Small intestine (tissue), 7 donors: ENCODE measurements at regions not wholly inside any gene's neighbourhood (a gene's known extent, or its start where the extent isn't known, plus 50 kb on each side); places are given as distances from the start of the nearest gene placed in this dataset.

Source experiments
- DNase-seq, 2 donors: peaks; one replicate each; pipeline versions ENCODE4 v3.0.0 to v3.0.0-alpha.2; 2013
- FAIRE-seq: peaks from 2 replicates; lab custom pipeline; 2012; peaks lifted over from hg19 to GRCh38; lab: Jason Lieb, UNC
- H3K27ac ChIP-seq, 3 donors: one replicate each; pipeline ENCODE4 v1.5.1; 2013; ENCODE audit warnings: low read length in 2 of 3, mild to moderate bottlenecking in 2 of 3, control low read depth in 1 of 3, inconsistent platforms in 1 of 3, low read depth in 1 of 3, moderate library complexity in 1 of 3
- H3K27me3 ChIP-seq, 3 donors: one replicate each; pipeline ENCODE4 v1.6.1; 2013; ENCODE audit warnings: low read length in 3 of 3, inconsistent platforms in 1 of 3; ENCODE audit not compliant: control insufficient read depth in 3 of 3, insufficient read depth in 3 of 3
- H3K36me3 ChIP-seq, 3 donors: one replicate each; pipeline ENCODE4 v1.6.1; 2013; ENCODE audit warnings: low read length in 3 of 3, inconsistent platforms in 1 of 3, low read depth in 1 of 3, mild to moderate bottlenecking in 1 of 3, moderate library complexity in 1 of 3; ENCODE audit not compliant: control insufficient read depth in 3 of 3, insufficient read depth in 2 of 3
- H3K4me1 ChIP-seq, 3 donors: one replicate each; pipeline ENCODE4 v1.6.1; 2013; ENCODE audit warnings: low read length in 2 of 3, inconsistent platforms in 1 of 3, low read depth in 1 of 3, mild to moderate bottlenecking in 1 of 3, moderate library complexity in 1 of 3; ENCODE audit not compliant: control insufficient read depth in 3 of 3, insufficient read depth in 2 of 3
- H3K4me3 ChIP-seq, 3 donors: one replicate each; pipeline ENCODE4 v1.5.1; 2013; ENCODE audit warnings: low read length in 3 of 3, control low read depth in 1 of 3, inconsistent platforms in 1 of 3, low read depth in 1 of 3, mild to moderate bottlenecking in 1 of 3, moderate library complexity in 1 of 3
- H3K9me3 ChIP-seq, 2 donors: one replicate each; pipeline ENCODE4 v1.6.1; 2013; ENCODE audit warnings: low read depth in 1 of 2, low read length in 1 of 2; ENCODE audit not compliant: control insufficient read depth in 2 of 2, insufficient read depth in 1 of 2
- WGBS, 3 donors: extraction: QIAGEN DNeasy Blood & Tissue Kit; methylation state at CpG; one replicate each; pipeline ENCODE4 v1.1.7; 2013; 5-methylcytosine and 5-hydroxymethylcytosine counted together
- donor health status: healthy with polysubstance abuse.
- donor health status: control.
- donor health status: control.
- donor health status: Bipolar disorder and iron deficiency.
- donor health status: healthy.

- no peak for DNase-seq
- WGBS, 3 donors = 85 to 89% (median 88%) methylated on average over 4 of the region's 4 CpGs
- Histone ChIP-seq H3K9me3 (no peaks in the 10 kb centered on the region), H3K36me3 (no peaks in the 10 kb centered on the region), H3K4me1 (no peaks in the 10 kb centered on the region), H3K27me3 (no peaks in the 10 kb centered on the region), H3K4me3 (no peak overlapping the region), H3K27ac (no peak overlapping the region)
- FAIRE-seq = no peak
Observed at GRCh38 chr9:20083390-20083789, 294.6 kb upstream of the SLC24A2 start.

GRCh38 chr9:20082831-20083230 lies 294.0 kb upstream of the SLC24A2 start:
- H3K27ac ChIP-seq = no peak overlapping the region
- 12 to 62% (median 38%) methylated on average over 1 of the region's 1 CpG for WGBS, 3 donors
- FAIRE-seq = no peak
- DNase-seq = no peak
- no peak overlapping the region for H3K4me3 ChIP-seq
- H3K36me3 ChIP-seq = no peaks in the 10 kb centered on the region
- H3K9me3 ChIP-seq = no peaks in the 10 kb centered on the region
- no peaks in the 10 kb centered on the region for H3K27me3 ChIP-seq
- H3K4me1 ChIP-seq = no peaks in the 10 kb centered on the region

GRCh38 chr9:20082406-20082805 lies 293.6 kb upstream of the SLC24A2 start:
- WGBS, 3 donors = 84 to 87% (median 86%) methylated on average over 3 of the region's 3 CpGs
- no peak for FAIRE-seq
- H3K27me3 ChIP-seq = no peaks in the 10 kb centered on the region
- H3K9me3 ChIP-seq = no peaks in the 10 kb centered on the region
- DNase-seq = no peak
- no peak overlapping the region for H3K4me3 ChIP-seq
- H3K27ac ChIP-seq = no peak overlapping the region
- H3K4me1 ChIP-seq = no peaks in the 10 kb centered on the region
- H3K36me3 ChIP-seq = no peaks in the 10 kb centered on the region

- Histone ChIP-seq H3K36me3 (no peaks in the 10 kb centered on the region), H3K4me1 (no peaks in the 10 kb centered on the region), H3K27me3 (no peaks in the 10 kb centered on the region), H3K27ac (no peak overlapping the region), H3K9me3 (no peaks in the 10 kb centered on the region), H3K4me3 (no peak overlapping the region)
- no peak for DNase-seq
- FAIRE-seq = no peak
Observed at GRCh38 chr9:20078246-20078645, 289.4 kb upstream of the SLC24A2 start.

- Histone ChIP-seq H3K9me3 (no peaks in the 10 kb centered on the region), H3K27ac (no peak overlapping the region), H3K4me3 (no peak overlapping the region), H3K36me3 (no peaks in the 10 kb centered on the region), H3K27me3 (no peaks in the 10 kb centered on the region), H3K4me1 (no peaks in the 10 kb centered on the region)
- no peak for FAIRE-seq
- DNase-seq = no peak
- 50 to 64% (median 57%) methylated on average over 1 of the region's 1 CpG for WGBS, 3 donors
Observed at GRCh38 chr9:20074291-20074690, 285.5 kb upstream of the SLC24A2 start.

GRCh38 chr9:20070336-20070735 lies 281.5 kb upstream of the SLC24A2 start:
- no peak overlapping the region for H3K4me3 ChIP-seq
- FAIRE-seq (no peak), DNase-seq (no peak)
- no peaks in the 10 kb centered on the region for H3K9me3 ChIP-seq
- no peaks in the 10 kb centered on the region for H3K4me1 ChIP-seq
- H3K27ac ChIP-seq = no peak overlapping the region
- no peaks in the 10 kb centered on the region for H3K36me3 ChIP-seq
- no peaks in the 10 kb centered on the region for H3K27me3 ChIP-seq
- WGBS, 3 donors = 25 to 65% (median 58%) methylated on average over 3 of the region's 3 CpGs

- Histone ChIP-seq H3K27me3 (no peaks in the 10 kb centered on the region), H3K4me1 (no peaks in the 10 kb centered on the region), H3K36me3 (no peaks in the 10 kb centered on the region), H3K27ac (no peak overlapping the region), H3K4me3 (no peak overlapping the region), H3K9me3 (no peaks in the 10 kb centered on the region)
- no peak for FAIRE-seq
- WGBS, 3 donors = 61 to 73% (median 70%) methylated on average over 4 of the region's 4 CpGs
- no peak for DNase-seq
Observed at GRCh38 chr9:20065796-20066700, 277.2 kb upstream of the SLC24A2 start.

GRCh38 chr9:20065046-20065445 lies 276.2 kb upstream of the SLC24A2 start:
- no peak overlapping the region for H3K27ac ChIP-seq
- WGBS, 3 donors = 42 to 51% (median 46%) methylated on average over 4 of the region's 4 CpGs
- no peaks in the 10 kb centered on the region for H3K9me3 ChIP-seq
- no peaks in the 10 kb centered on the region for H3K36me3 ChIP-seq
- H3K4me3 ChIP-seq = no peak overlapping the region
- no peaks in the 10 kb centered on the region for H3K4me1 ChIP-seq
- no peak for DNase-seq
- no peaks in the 10 kb centered on the region for H3K27me3 ChIP-seq
- FAIRE-seq = no peak

- Histone ChIP-seq H3K4me1 (no peaks in the 10 kb centered on the region), H3K27ac (no peak overlapping the region), H3K27me3 (no peaks in the 10 kb centered on the region), H3K36me3 (no peaks in the 10 kb centered on the region), H3K9me3 (no peaks in the 10 kb centered on the region), H3K4me3 (no peak overlapping the region)
- WGBS, 3 donors = 75 to 82% (median 79%) methylated on average over 1 of the region's 1 CpG
- FAIRE-seq = no peak
- no peak for DNase-seq
Observed at GRCh38 chr9:20054734-20055133, 265.9 kb upstream of the SLC24A2 start.
